ENCODE measurements at regions not wholly inside any gene's neighbourhood (a gene's known extent, or its start where the extent isn't known, plus 50 kb on each side); places are given as distances from the start of the nearest gene placed in this dataset.

DNA sequence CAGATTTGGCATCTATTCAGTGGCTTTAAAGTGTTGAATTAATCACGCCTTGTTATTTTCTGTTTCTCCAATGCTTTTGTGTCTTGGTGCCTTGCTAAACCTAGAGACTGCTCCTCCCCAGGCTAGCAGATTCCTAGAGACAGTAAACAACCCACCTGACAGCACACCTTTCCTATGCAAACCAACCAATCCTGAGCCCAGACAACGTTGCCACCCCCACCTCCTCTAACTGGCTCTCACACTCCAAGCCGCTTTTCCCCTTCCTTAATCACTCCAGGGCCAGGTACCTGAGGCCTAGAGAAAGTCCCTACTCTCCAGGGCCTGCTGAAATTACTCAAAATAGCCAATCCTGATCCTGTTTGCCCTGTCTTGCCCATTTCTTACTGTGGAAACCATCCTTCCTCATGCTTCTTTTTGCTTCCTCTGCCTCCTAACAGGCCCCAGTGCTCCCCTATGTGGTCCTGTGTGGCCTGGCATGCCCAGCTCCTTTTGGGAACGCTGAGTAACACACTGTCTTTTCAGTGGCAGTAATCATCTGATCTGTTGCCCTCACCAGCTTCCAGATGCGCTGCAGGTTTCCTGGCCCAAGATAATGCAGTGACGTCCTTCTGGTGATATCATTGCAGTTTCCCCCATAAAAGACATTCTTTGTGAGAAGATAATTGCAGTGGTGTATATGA lies 53.4 kb downstream of the GAS1 start:
- Histone ChIP-seq H3K36me3 (ENCODE audit: low read depth, low read length) (no peaks in the 10 kb centered on the region), H3K4me1 (ENCODE audit: insufficient read depth, low read length) (no peaks in the 10 kb centered on the region), H2AFZ (ENCODE audit: low read length) (no peak overlapping the region), H3K27ac (ENCODE audit: low read length) (no peak overlapping the region), H3K27me3 (ENCODE audit: low read length) (no peaks in the 10 kb centered on the region), H3K9me3 (ENCODE audit: low read length) (no peaks in the 10 kb centered on the region), H3K9me2 (replicated peaks; ENCODE audit: low read length) (no peaks in the 10 kb centered on the region), H3K79me2 (ENCODE audit: low read length) (no peaks in the 10 kb centered on the region), H4K20me1 (ENCODE audit: low read length) (no peaks in the 10 kb centered on the region), H3K4me2 (ENCODE audit: low read length) (no peak overlapping the region), H3F3A (ENCODE audit: low read length, unreplicated experiment) (no peaks in the 10 kb centered on the region), H3K9ac (ENCODE audit: low read length) (no peak overlapping the region), H3K4me3 (ENCODE audit: low read length) (no peak overlapping the region)
- intact Hi-C loops (cut with micrococcal nuclease), result no loop called here
- ChIA-PET POLR2A (ENCODE audit: unreplicated experiment) (interaction anchor here (0.5 kb wide), 1 partner anchor 481 kb away, joined by 3 read pairs; no protein-coding TSS in a partner anchor), CTCF (no interaction called here)
- no peak for ATAC-seq
- no peak for TF ChIP-seq EZH2phosphoT487 (IDR thresholded peaks at IDR 0.05; ENCODE audit: borderline replicate concordance, low read length)
- TF ChIP-seq EZH2 (IDR thresholded peaks at IDR 0.05; ENCODE audit: low read length, unreplicated experiment), result no peak
- TF ChIP-seq, protein P1, sequence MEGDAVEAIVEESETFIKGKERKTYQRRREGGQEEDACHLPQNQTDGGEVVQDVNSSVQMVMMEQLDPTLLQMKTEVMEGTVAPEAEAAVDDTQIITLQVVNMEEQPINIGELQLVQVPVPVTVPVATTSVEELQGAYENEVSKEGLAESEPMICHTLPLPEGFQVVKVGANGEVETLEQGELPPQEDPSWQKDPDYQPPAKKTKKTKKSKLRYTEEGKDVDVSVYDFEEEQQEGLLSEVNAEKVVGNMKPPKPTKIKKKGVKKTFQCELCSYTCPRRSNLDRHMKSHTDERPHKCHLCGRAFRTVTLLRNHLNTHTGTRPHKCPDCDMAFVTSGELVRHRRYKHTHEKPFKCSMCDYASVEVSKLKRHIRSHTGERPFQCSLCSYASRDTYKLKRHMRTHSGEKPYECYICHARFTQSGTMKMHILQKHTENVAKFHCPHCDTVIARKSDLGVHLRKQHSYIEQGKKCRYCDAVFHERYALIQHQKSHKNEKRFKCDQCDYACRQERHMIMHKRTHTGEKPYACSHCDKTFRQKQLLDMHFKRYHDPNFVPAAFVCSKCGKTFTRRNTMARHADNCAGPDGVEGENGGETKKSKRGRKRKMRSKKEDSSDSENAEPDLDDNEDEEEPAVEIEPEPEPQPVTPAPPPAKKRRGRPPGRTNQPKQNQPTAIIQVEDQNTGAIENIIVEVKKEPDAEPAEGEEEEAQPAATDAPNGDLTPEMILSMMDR (conservative IDR thresholded peaks at IDR 0.05; ENCODE audit: low read depth, low read length), result no peak
- no peak for DNase-seq
- no TSS peak for BruUV-seq (replicated peaks)

DNA sequence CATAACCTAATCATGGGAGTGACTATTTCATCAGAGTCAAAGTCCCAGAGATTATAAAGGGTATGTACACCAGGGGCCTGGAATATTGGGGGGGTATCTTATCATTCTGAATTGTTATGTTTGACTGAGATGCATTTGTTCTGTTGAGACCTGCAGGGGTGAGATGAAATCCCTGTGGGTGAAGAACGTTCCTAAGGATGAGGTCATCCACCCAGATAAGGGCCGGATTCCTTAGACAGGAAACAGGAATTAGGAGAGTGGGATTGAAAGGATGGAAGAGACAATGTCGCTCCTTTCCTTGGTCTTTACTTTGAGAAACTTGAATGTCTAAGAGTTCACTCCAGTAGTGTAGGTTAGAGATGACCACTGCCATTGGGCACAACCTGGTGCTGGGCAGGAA lies 54.7 kb downstream of the GAS1 start:
- H3F3A ChIP-seq (ENCODE audit: low read length, unreplicated experiment), result no peaks in the 10 kb centered on the region
- H3K4me3 ChIP-seq (ENCODE audit: low read length), result no peak overlapping the region
- H3K4me1 ChIP-seq (ENCODE audit: insufficient read depth, low read length), result no peaks in the 10 kb centered on the region
- no peaks in the 10 kb centered on the region for H3K27me3 ChIP-seq (ENCODE audit: low read length)
- no peaks in the 10 kb centered on the region for H3K9me2 ChIP-seq (replicated peaks; ENCODE audit: low read length)
- TF ChIP-seq EZH2 (IDR thresholded peaks at IDR 0.05; ENCODE audit: low read length, unreplicated experiment) (no peak), EZH2phosphoT487 (IDR thresholded peaks at IDR 0.05; ENCODE audit: borderline replicate concordance, low read length) (no peak)
- TF ChIP-seq, protein P1 (conservative IDR thresholded peaks at IDR 0.05; ENCODE audit: low read depth, low read length), result no peak
- intact Hi-C loops (cut with micrococcal nuclease), result no loop called here
- BruUV-seq (replicated peaks), result no TSS peak
- no peak overlapping the region for H3K4me2 ChIP-seq (ENCODE audit: low read length)
- no peaks in the 10 kb centered on the region for H4K20me1 ChIP-seq (ENCODE audit: low read length)
- H3K36me3 ChIP-seq (ENCODE audit: low read depth, low read length), result no peaks in the 10 kb centered on the region
- no peak overlapping the region for H3K9ac ChIP-seq (ENCODE audit: low read length)
- ATAC-seq (no peak), DNase-seq (no peak)
- no peaks in the 10 kb centered on the region for H3K79me2 ChIP-seq (ENCODE audit: low read length)
- H3K27ac ChIP-seq (ENCODE audit: low read length), result no peak overlapping the region
- CTCF ChIA-PET, result no interaction called here
- H2AFZ ChIP-seq (ENCODE audit: low read length), result no peak overlapping the region
- POLR2A ChIA-PET (ENCODE audit: unreplicated experiment), result no interaction called here
- H3K9me3 ChIP-seq (ENCODE audit: low read length), result no peaks in the 10 kb centered on the region

DNA sequence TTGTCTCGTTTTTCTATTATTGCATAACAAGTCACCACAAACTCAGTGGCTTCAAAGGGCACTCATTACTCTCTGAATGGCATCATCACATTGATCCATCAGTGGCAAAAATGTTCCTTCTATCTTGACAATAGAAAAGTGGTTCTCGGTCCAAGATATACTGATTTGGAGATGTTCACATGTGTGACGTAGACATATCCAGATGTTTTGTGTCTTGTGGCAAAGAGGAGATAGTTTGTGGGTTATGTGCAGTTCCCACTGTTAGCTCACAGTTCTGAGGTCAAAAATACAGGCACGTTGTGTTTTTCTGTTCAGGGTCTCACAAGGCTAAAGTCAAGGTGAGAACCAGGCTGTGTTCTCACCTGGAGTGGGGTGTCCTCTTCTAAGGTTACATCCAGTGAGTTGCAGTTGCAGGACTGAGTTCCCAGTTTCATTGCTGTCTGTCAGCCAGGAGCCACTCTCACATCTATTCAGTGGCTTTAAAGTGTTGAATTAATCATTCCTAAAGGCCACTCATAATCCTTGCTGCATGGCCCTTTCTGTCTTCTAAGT lies 55.3 kb downstream of the GAS1 start:
- no peak overlapping the region for H3K27ac ChIP-seq (ENCODE audit: low read length)
- POLR2A ChIA-PET (ENCODE audit: unreplicated experiment), result no interaction called here
- BruUV-seq (replicated peaks), result no TSS peak
- no peaks in the 10 kb centered on the region for H3K79me2 ChIP-seq (ENCODE audit: low read length)
- ATAC-seq (no peak), DNase-seq (no peak)
- no peak overlapping the region for H2AFZ ChIP-seq (ENCODE audit: low read length)
- intact Hi-C loops (cut with micrococcal nuclease), result no loop called here
- no peak overlapping the region for H3K4me3 ChIP-seq (ENCODE audit: low read length)
- no peak overlapping the region for H3K9ac ChIP-seq (ENCODE audit: low read length)
- no peaks in the 10 kb centered on the region for H3K27me3 ChIP-seq (ENCODE audit: low read length)
- TF ChIP-seq EZH2phosphoT487 (IDR thresholded peaks at IDR 0.05; ENCODE audit: borderline replicate concordance, low read length) (no peak), EZH2 (IDR thresholded peaks at IDR 0.05; ENCODE audit: low read length, unreplicated experiment) (no peak)
- TF ChIP-seq, protein P1 (conservative IDR thresholded peaks at IDR 0.05; ENCODE audit: low read depth, low read length), result no peak
- no peaks in the 10 kb centered on the region for H3F3A ChIP-seq (ENCODE audit: low read length, unreplicated experiment)
- no peaks in the 10 kb centered on the region for H4K20me1 ChIP-seq (ENCODE audit: low read length)
- no peak overlapping the region for H3K4me2 ChIP-seq (ENCODE audit: low read length)
- no peaks in the 10 kb centered on the region for H3K36me3 ChIP-seq (ENCODE audit: low read depth, low read length)
- H3K9me2 ChIP-seq (replicated peaks; ENCODE audit: low read length), result no peaks in the 10 kb centered on the region
- H3K4me1 ChIP-seq (ENCODE audit: insufficient read depth, low read length), result no peaks in the 10 kb centered on the region
- CTCF ChIA-PET, result no interaction called here
- H3K9me3 ChIP-seq (ENCODE audit: low read length), result no peaks in the 10 kb centered on the region

Measured in PC-3 (cell line).